Gastroesophageal sphincter (tissue), 3 donors: ENCODE measurements at regions not wholly inside any gene's neighbourhood (a gene's known extent, or its start where the extent isn't known, plus 50 kb on each side); places are given as distances from the start of the nearest gene placed in this dataset.

Experiments
- POLR2A ChIP-seq, 2 donors: fragments of 450-650 bp; IDR thresholded peaks; one replicate each; pipeline ENCODE4 v1.6.1; 2017; ENCODE audit warnings: antibody characterized with exemption in 2 of 2, mild to moderate bottlenecking in 2 of 2, moderate library complexity in 1 of 2
- POLR2AphosphoS5 ChIP-seq: sonication (generic); formaldehyde crosslinking; IDR thresholded peaks from one replicate; pipeline ENCODE4 v1.6.1; 2017; ENCODE audit warnings: antibody characterized with exemption
- TF ChIP-seq, protein P1 (sequence below), 4 experiments: fragments of 200-600 bp in 2 of 4; fragments of 450-650 bp in 2 of 4; sonication (generic) in 1 of 4; IDR thresholded peaks; one replicate each; pipeline ENCODE4 v1.5.1; 2017 to 2019; ENCODE audit warnings: antibody characterized with exemption in 4 of 4, mild to moderate bottlenecking in 2 of 4, moderate library complexity in 2 of 4

DNA sequence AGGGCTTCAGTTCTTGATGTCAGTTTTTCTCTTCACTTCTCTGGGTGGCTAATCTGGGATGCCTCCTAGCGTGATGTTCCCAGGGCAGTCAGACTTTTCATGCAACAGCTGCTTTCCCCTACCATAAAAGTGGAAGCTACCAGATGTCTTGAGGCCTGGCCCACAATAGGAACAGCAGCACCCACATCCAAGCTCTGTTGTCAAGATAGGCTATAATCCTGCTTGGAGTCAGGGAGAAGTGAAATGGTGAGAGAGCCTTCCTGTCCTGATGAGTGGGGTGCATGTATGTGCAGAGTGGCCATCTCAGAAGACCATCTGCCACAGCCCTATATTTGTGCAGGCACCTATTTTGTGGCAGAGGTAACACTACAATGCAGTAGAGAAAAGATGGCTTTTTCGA, 108.0 kb downstream of the HTR5A start:
- TF ChIP-seq, protein P1, sequence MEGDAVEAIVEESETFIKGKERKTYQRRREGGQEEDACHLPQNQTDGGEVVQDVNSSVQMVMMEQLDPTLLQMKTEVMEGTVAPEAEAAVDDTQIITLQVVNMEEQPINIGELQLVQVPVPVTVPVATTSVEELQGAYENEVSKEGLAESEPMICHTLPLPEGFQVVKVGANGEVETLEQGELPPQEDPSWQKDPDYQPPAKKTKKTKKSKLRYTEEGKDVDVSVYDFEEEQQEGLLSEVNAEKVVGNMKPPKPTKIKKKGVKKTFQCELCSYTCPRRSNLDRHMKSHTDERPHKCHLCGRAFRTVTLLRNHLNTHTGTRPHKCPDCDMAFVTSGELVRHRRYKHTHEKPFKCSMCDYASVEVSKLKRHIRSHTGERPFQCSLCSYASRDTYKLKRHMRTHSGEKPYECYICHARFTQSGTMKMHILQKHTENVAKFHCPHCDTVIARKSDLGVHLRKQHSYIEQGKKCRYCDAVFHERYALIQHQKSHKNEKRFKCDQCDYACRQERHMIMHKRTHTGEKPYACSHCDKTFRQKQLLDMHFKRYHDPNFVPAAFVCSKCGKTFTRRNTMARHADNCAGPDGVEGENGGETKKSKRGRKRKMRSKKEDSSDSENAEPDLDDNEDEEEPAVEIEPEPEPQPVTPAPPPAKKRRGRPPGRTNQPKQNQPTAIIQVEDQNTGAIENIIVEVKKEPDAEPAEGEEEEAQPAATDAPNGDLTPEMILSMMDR (IDR thresholded peaks at IDR 0.05): no peak
- TF ChIP-seq POLR2A (IDR thresholded peaks at IDR 0.05) (no peak), POLR2AphosphoS5 (no peak)
